PC-3 (cell line): ENCODE measurements at regions not wholly inside any gene's neighbourhood (a gene's known extent, or its start where the extent isn't known, plus 50 kb on each side); places are given as distances from the start of the nearest gene placed in this dataset.

ENCODE experiments used
- ATAC-seq: fragments of 200-7000 bp; cut with Tn5 transposase; 2 replicates; pipeline ENCODE4 v1.9.1; 2020; ENCODE audit warnings: mild to moderate bottlenecking, moderate library complexity
- BruUV-seq: library from RNA; stranded (reverse); fragments of 400-500 nt; replicated peaks from 2 replicates; lab custom pipeline; 2021; lab: Mats Ljungman, UMichigan
- CTCF ChIA-PET: fragments of 300-600 bp; sonication (Branson Sonifier 250); formaldehyde crosslinking; loops from one replicate; lab custom pipeline; 2022; ENCODE audit warnings: antibody characterized with exemption; lab: Charles Lee
- POLR2A ChIA-PET: fragments of 300-600 bp; sonication (Branson Sonifier 250); formaldehyde crosslinking; loops from one replicate; lab custom pipeline; 2022; ENCODE audit warnings: antibody characterized with exemption; ENCODE audit not compliant: unreplicated experiment; lab: Charles Lee
- DNase-seq: peaks from one replicate; pipeline ENCODE4 v3.0.0-alpha.2; 2015
- H2AFZ ChIP-seq: fragments of 300-600 bp; sonication (generic); 2 replicates; pipeline ENCODE4 v1.6.0; 2016; ENCODE audit warnings: antibody characterized with exemption, low read length
- H3F3A ChIP-seq: fragments of 300-600 bp; sonication (generic); one replicate; pipeline ENCODE4 v1.6.0; 2017; ENCODE audit warnings: antibody characterized with exemption, low read length, control low read depth, mild to moderate bottlenecking; ENCODE audit not compliant: unreplicated experiment
- H3K27ac ChIP-seq: fragments of 300-600 bp; sonication (generic); 2 replicates; pipeline ENCODE4 v1.5.1; 2016; ENCODE audit warnings: mild to moderate bottlenecking, low read length
- H3K27me3 ChIP-seq: fragments of 300-600 bp; sonication (generic); 2 replicates; pipeline ENCODE4 v1.6.1; 2016; ENCODE audit warnings: low read length, mixed read lengths
- H3K36me3 ChIP-seq: fragments of 300-600 bp; sonication (generic); 2 replicates; pipeline ENCODE4 v1.6.1; 2016; ENCODE audit warnings: low read depth, mixed run types, low read length, mixed read lengths
- H3K4me1 ChIP-seq: fragments of 300-600 bp; sonication (generic); 2 replicates; pipeline ENCODE4 v1.5.1; 2016; ENCODE audit warnings: low read length; ENCODE audit not compliant: insufficient read depth
- H3K4me2 ChIP-seq: fragments of 300-600 bp; sonication (generic); 2 replicates; pipeline ENCODE4 v1.6.0; 2016; ENCODE audit warnings: low read length
- H3K4me3 ChIP-seq: fragments of 300-600 bp; sonication (generic); 2 replicates; pipeline ENCODE4 v1.5.1; 2016; ENCODE audit warnings: mild to moderate bottlenecking, low read length, mixed read lengths
- H3K79me2 ChIP-seq: fragments of 300-600 bp; sonication (generic); 2 replicates; pipeline ENCODE4 v1.6.1; 2017; ENCODE audit warnings: low read length, mixed read lengths
- H3K9ac ChIP-seq: fragments of 300-600 bp; sonication (generic); 2 replicates; pipeline ENCODE4 v1.6.0; 2016; ENCODE audit warnings: mild to moderate bottlenecking, low read length
- H3K9me2 ChIP-seq: fragments of 300-600 bp; sonication (generic); replicated peaks from 2 replicates; pipeline ENCODE4 v1.6.1; 2016; ENCODE audit warnings: mixed run types, low read length, mixed read lengths
- H3K9me3 ChIP-seq: fragments of 300-600 bp; sonication (generic); 2 replicates; pipeline ENCODE4 v1.6.1; 2016; ENCODE audit warnings: low read length, mixed read lengths
- H4K20me1 ChIP-seq: fragments of 300-600 bp; sonication (generic); 2 replicates; pipeline ENCODE4 v1.6.1; 2016; ENCODE audit warnings: low read length, mixed read lengths
- EZH2 ChIP-seq: fragments of 300-600 bp; sonication (generic); IDR thresholded peaks from one replicate; pipeline ENCODE4 v1.6.1; 2017; ENCODE audit warnings: antibody characterized with exemption, mild to moderate bottlenecking, low read length; ENCODE audit not compliant: unreplicated experiment
- EZH2phosphoT487 ChIP-seq: fragments of 300-600 bp; sonication (generic); IDR thresholded peaks from 2 replicates; pipeline ENCODE4 v1.6.1; 2018; ENCODE audit warnings: mild to moderate bottlenecking, antibody characterized with exemption, low read length, borderline replicate concordance
- intact Hi-C: fragments of 100-400 bp; cut with micrococcal nuclease; formaldehyde crosslinking; loops from 2 replicates; pipeline ENCODE4 v1.9.0; 2023
- TF ChIP-seq, protein P1 (sequence below): fragments of 300-600 bp; sonication (generic); conservative IDR thresholded peaks from 2 replicates; pipeline ENCODE4 v1.5.1; 2017; ENCODE audit warnings: antibody characterized with exemption, low read depth, mild to moderate bottlenecking, low read length

DNA sequence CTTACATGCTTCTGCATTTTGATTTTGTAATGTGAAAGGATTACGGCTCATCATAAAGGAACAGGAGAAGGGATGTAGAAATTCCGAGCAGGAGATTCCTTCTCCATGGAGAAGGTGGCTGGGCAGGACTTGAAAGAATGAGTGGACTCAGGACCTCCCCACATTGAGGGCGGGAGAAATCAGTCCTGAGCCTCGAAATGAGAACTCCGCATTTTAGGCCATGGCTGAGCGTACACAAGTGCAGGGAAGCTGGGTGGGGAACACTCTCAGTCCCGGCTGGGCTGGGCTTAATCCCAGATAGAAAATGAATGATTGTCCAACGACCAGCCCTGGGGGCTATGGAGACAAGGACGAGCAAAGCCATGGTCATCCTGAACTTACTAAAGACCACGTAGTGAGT is 402.3 kb upstream of the POU3F1 start:
- intact Hi-C loops = no loop called here
- ChIA-PET POLR2A (no interaction called here), CTCF (no interaction called here)
- no peak overlapping the region for H3K9ac ChIP-seq
- H3K36me3 ChIP-seq = no peaks in the 10 kb centered on the region
- DNase-seq (no peak), ATAC-seq (no peak)
- peaks cover 73% of the 10 kb centered on the region for H3K27me3 ChIP-seq
- no peaks in the 10 kb centered on the region for H4K20me1 ChIP-seq
- BruUV-seq = no TSS peak
- no peaks in the 10 kb centered on the region for H3K9me2 ChIP-seq
- H3K27ac ChIP-seq = no peak overlapping the region
- no peaks in the 10 kb centered on the region for H3K4me1 ChIP-seq
- H3K9me3 ChIP-seq = no peaks in the 10 kb centered on the region
- no peak overlapping the region for H2AFZ ChIP-seq
- H3K4me3 ChIP-seq = no peak overlapping the region
- H3F3A ChIP-seq = no peaks in the 10 kb centered on the region
- no peak overlapping the region for H3K4me2 ChIP-seq
- H3K79me2 ChIP-seq = no peaks in the 10 kb centered on the region
- no peak for TF ChIP-seq EZH2
- TF ChIP-seq EZH2phosphoT487 = no peak
- TF ChIP-seq, protein P1, sequence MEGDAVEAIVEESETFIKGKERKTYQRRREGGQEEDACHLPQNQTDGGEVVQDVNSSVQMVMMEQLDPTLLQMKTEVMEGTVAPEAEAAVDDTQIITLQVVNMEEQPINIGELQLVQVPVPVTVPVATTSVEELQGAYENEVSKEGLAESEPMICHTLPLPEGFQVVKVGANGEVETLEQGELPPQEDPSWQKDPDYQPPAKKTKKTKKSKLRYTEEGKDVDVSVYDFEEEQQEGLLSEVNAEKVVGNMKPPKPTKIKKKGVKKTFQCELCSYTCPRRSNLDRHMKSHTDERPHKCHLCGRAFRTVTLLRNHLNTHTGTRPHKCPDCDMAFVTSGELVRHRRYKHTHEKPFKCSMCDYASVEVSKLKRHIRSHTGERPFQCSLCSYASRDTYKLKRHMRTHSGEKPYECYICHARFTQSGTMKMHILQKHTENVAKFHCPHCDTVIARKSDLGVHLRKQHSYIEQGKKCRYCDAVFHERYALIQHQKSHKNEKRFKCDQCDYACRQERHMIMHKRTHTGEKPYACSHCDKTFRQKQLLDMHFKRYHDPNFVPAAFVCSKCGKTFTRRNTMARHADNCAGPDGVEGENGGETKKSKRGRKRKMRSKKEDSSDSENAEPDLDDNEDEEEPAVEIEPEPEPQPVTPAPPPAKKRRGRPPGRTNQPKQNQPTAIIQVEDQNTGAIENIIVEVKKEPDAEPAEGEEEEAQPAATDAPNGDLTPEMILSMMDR = no peak

DNA sequence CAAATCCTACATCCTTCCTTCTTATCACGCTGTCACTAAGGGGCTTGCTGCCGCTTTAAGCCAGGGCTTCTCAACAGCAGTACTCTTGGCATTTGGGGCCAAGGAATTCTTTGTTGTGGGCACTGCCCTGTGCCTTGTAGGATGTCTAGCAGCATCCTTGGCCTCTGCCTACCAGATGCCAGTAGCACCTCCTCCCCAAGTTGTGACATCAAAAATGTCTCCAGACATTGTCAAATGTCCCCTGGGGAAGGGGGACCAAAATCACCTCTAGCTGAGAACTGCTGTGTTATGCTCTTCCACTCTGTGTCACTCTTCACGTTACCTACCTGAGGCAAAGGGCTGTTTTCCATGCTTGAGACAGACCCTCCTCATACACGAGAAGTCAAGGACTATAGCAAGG is 400.3 kb upstream of the POU3F1 start:
- Histone ChIP-seq H3K27me3 (peaks cover 67% of the 10 kb centered on the region), H3K4me1 (no peaks in the 10 kb centered on the region), H3F3A (no peaks in the 10 kb centered on the region), H3K27ac (no peak overlapping the region), H2AFZ (no peak overlapping the region), H3K79me2 (no peaks in the 10 kb centered on the region), H4K20me1 (no peaks in the 10 kb centered on the region), H3K4me2 (no peak overlapping the region), H3K9me3 (no peaks in the 10 kb centered on the region), H3K9me2 (no peaks in the 10 kb centered on the region), H3K9ac (no peak overlapping the region), H3K36me3 (no peaks in the 10 kb centered on the region), H3K4me3 (no peak overlapping the region)
- no peak for ATAC-seq
- intact Hi-C loops = no loop called here
- no TSS peak for BruUV-seq
- CTCF ChIA-PET = no interaction called here
- no peak for DNase-seq
- POLR2A ChIA-PET = no interaction called here
- TF ChIP-seq EZH2phosphoT487 (no peak), EZH2 (no peak)

DNA sequence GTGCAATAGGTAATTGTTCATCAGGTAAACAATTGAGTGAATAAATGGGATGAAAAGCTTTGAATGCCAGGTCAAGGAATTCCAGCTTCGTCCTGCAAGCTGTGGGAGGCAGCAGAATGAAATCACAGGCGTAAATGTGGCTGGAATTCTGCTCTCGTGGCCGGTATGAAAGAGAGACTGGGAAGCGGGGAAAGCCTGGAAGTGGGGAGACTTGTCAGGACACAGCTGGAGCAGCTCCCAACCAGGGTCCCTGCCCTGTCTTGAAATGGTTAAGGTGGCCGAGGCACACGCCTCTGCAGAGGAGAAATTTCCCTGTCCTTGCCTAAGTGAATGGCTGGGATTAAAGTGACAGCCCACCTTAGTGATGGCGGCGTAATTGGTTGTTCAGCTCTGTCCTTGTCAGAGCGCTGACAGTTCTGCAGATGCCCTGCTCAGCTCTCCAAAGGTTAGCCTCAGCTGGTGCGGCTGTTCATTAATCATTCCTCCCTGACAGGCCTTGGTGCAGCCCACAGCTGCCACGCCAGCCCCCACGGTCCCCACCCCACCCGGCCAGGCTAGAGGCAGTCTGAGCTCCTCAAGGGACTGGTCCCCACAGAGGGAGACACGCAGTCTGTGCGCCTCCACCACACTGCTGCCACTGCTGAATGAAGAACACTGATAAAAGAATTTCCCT is 398.3 kb upstream of the POU3F1 start:
- CTCF ChIA-PET = no interaction called here
- H3K9ac ChIP-seq = no peak overlapping the region

More for the DNA sequence above, 398.3 kb upstream of the POU3F1 start:
- Histone ChIP-seq H3K9me2 (no peaks in the 10 kb centered on the region), H3K4me2 (no peak overlapping the region), H3K36me3 (no peaks in the 10 kb centered on the region), H2AFZ (no peak overlapping the region), H3K9me3 (no peaks in the 10 kb centered on the region), H3K4me1 (no peaks in the 10 kb centered on the region), H4K20me1 (no peaks in the 10 kb centered on the region), H3F3A (no peaks in the 10 kb centered on the region), H3K4me3 (no peak overlapping the region), H3K79me2 (no peaks in the 10 kb centered on the region), H3K27ac (no peak overlapping the region), H3K27me3 (peaks cover 55% of the 10 kb centered on the region)
- intact Hi-C loops = no loop called here
- DNase-seq (no peak), ATAC-seq (no peak)
- POLR2A ChIA-PET = no interaction called here
- TF ChIP-seq EZH2phosphoT487 (no peak), EZH2 (no peak)
- TF ChIP-seq, protein P1 = no peak
- BruUV-seq = no TSS peak
